ENCODE measurements at regions not wholly inside any gene's neighbourhood (a gene's known extent, or its start where the extent isn't known, plus 50 kb on each side); places are given as distances from the start of the nearest gene placed in this dataset.
"Not testable (repeated sequence)": the region's sequence is repeated elsewhere in the genome, so short reads cannot be mapped to it uniquely, and the experiment has no call there.

- not testable (repeated sequence) for DNase-seq
Observed at GRCh38 chr5:93213111-93213794, 367.8 kb downstream of the NR2F1-AS1 start.

GRCh38 chr5:93209476-93209875 lies 371.5 kb downstream of the NR2F1-AS1 start:
- DNase-seq = no peak

GRCh38 chr5:93208141-93208751 lies 372.8 kb downstream of the NR2F1-AS1 start:
- no peak for DNase-seq

GRCh38 chr5:93206203-93206602 lies 374.8 kb downstream of the NR2F1-AS1 start:
- DNase-seq = no peak

- no peak for DNase-seq
Observed at GRCh38 chr5:93201061-93201460, 380.0 kb downstream of the NR2F1-AS1 start.

GRCh38 chr5:93196986-93197385 lies 384.0 kb downstream of the NR2F1-AS1 start:
- no peak for DNase-seq

GRCh38 chr5:93193431-93194347 lies 387.3 kb downstream of the NR2F1-AS1 start:
- DNase-seq = no peak

- DNase-seq = no peak
Observed at GRCh38 chr5:93192683-93193082, 388.3 kb downstream of the NR2F1-AS1 start.

- no peak for DNase-seq
Observed at GRCh38 chr5:93192087-93192486, 388.9 kb downstream of the NR2F1-AS1 start.

GRCh38 chr5:93191035-93191817 lies 389.8 kb downstream of the NR2F1-AS1 start:
- no peak for DNase-seq

GRCh38 chr5:93189707-93190120 lies 391.3 kb downstream of the NR2F1-AS1 start:
- DNase-seq = no peak

- DNase-seq = no peak
Observed at GRCh38 chr5:93188876-93189485, 392.0 kb downstream of the NR2F1-AS1 start.

GRCh38 chr5:93186076-93186682 lies 394.8 kb downstream of the NR2F1-AS1 start:
- no peak for DNase-seq

- DNase-seq = no peak
Observed at GRCh38 chr5:93184041-93184440, 397.0 kb downstream of the NR2F1-AS1 start.

GRCh38 chr5:93179466-93179865 lies 401.6 kb downstream of the NR2F1-AS1 start:
- no peak for DNase-seq

GRCh38 chr5:93174930-93175329 lies 406.1 kb downstream of the NR2F1-AS1 start:
- DNase-seq = no peak

- no peak for DNase-seq
Observed at GRCh38 chr5:93165559-93165958, 415.5 kb downstream of the NR2F1-AS1 start.

GRCh38 chr5:93164690-93165089 lies 416.3 kb downstream of the NR2F1-AS1 start:
- no peak for DNase-seq

- no peak for DNase-seq
Observed at GRCh38 chr5:93163010-93163663, 417.9 kb downstream of the NR2F1-AS1 start.

- no peak for DNase-seq
Observed at GRCh38 chr5:93161661-93162654, 419.1 kb downstream of the NR2F1-AS1 start.
